SK-N-MC (cell line): ENCODE measurements at regions not wholly inside any gene's neighbourhood (a gene's known extent, or its start where the extent isn't known, plus 50 kb on each side); places are given as distances from the start of the nearest gene placed in this dataset.

Experiments
- EZH2 ChIP-seq: fragments of 200-600 bp; sonication (generic); IDR thresholded peaks from one replicate; pipeline ENCODE4 v1.6.1; 2017; ENCODE audit warnings: antibody characterized with exemption
- POLR2AphosphoS5 ChIP-seq: IDR thresholded peaks from 2 replicates; pipeline ENCODE4 v1.6.1; 2012; ENCODE audit warnings: mild to moderate bottlenecking, low read depth, low read length, borderline replicate concordance

- TF ChIP-seq EZH2: no peak
- TF ChIP-seq POLR2AphosphoS5: no peak
These were observed 557.6 kb downstream of the IGSF11 start for GRCh38 chr3:118476885-118477618.
